KMS-11 (cell line): ENCODE measurements at regions not wholly inside any gene's neighbourhood (a gene's known extent, or its start where the extent isn't known, plus 50 kb on each side); places are given as distances from the start of the nearest gene placed in this dataset.

Experiments
- H2AFZ ChIP-seq: fragments of 200-600 bp; sonication (generic); 2 replicates; pipeline ENCODE4 v1.6.1; 2016; ENCODE audit warnings: antibody characterized with exemption, mixed run types, low read depth
- H3K27ac ChIP-seq: fragments of 200-600 bp; sonication (generic); 2 replicates; pipeline ENCODE4 v1.6.1; 2016; ENCODE audit warnings: mild to moderate bottlenecking, mixed run types
- H3K27me3 ChIP-seq: fragments of 200-600 bp; sonication (generic); 2 replicates; pipeline ENCODE4 v1.6.1; 2017; ENCODE audit warnings: mild to moderate bottlenecking, low read depth, mixed run types, moderate library complexity; ENCODE audit not compliant: insufficient read depth
- H3K36me3 ChIP-seq: fragments of 200-600 bp; sonication (generic); 2 replicates; pipeline ENCODE4 v1.6.1; 2017; ENCODE audit warnings: mild to moderate bottlenecking, mixed run types; ENCODE audit not compliant: insufficient read depth
- H3K4me1 ChIP-seq: fragments of 200-600 bp; sonication (generic); 2 replicates; pipeline ENCODE4 v1.6.1; 2016; ENCODE audit warnings: mild to moderate bottlenecking, low read depth, mixed run types; ENCODE audit not compliant: poor library complexity, severe bottlenecking
- H3K4me2 ChIP-seq: fragments of 200-600 bp; sonication (generic); 2 replicates; pipeline ENCODE4 v1.7.0; 2016; ENCODE audit warnings: mild to moderate bottlenecking, mixed run types
- H3K4me3 ChIP-seq: fragments of 200-600 bp; sonication (generic); IDR thresholded peaks from 2 replicates; pipeline ENCODE4 v1.6.1; 2017; ENCODE audit warnings: low read depth, low read length, mixed read lengths; ENCODE audit not compliant: insufficient read depth
- H3K79me2 ChIP-seq: fragments of 200-600 bp; sonication (generic); 2 replicates; pipeline ENCODE4 v1.6.1; 2016; ENCODE audit warnings: low read depth, mixed run types; ENCODE audit not compliant: insufficient read depth
- H3K9ac ChIP-seq: fragments of 200-600 bp; sonication (generic); 2 replicates; pipeline ENCODE4 v1.6.1; 2016; ENCODE audit warnings: mild to moderate bottlenecking, mixed run types
- H4K20me1 ChIP-seq: fragments of 200-600 bp; sonication (generic); 2 replicates; pipeline ENCODE4 v1.6.1; 2016; ENCODE audit warnings: mild to moderate bottlenecking, mixed run types; ENCODE audit not compliant: insufficient read depth
- CTCF ChIP-seq: fragments of 200-600 bp; sonication (generic); conservative IDR thresholded peaks from 2 replicates; pipeline ENCODE4 v1.6.1; 2017; ENCODE audit warnings: low read depth, mild to moderate bottlenecking, antibody characterized with exemption, low read length, moderate library complexity, mixed read lengths

GRCh38 chr2:16166327-16166981 is 226.1 kb downstream of the MYCN start:
- H3K4me1 ChIP-seq: no peaks in the 10 kb centered on the region
- no peak overlapping the region for H3K27ac ChIP-seq
- H3K79me2 ChIP-seq: no peaks in the 10 kb centered on the region
- no peak overlapping the region for H3K4me3 ChIP-seq
- H3K36me3 ChIP-seq: no peaks in the 10 kb centered on the region
- no peak for TF ChIP-seq CTCF
- H3K4me2 ChIP-seq: no peak overlapping the region
- no peak overlapping the region for H3K9ac ChIP-seq
- H3K27me3 ChIP-seq: no peaks in the 10 kb centered on the region
- no peak overlapping the region for H2AFZ ChIP-seq
- no peaks in the 10 kb centered on the region for H4K20me1 ChIP-seq

- no peaks in the 10 kb centered on the region for H3K79me2 ChIP-seq
- H2AFZ ChIP-seq: no peak overlapping the region
- H3K27ac ChIP-seq: no peak overlapping the region
- H3K4me1 ChIP-seq: no peaks in the 10 kb centered on the region
- no peak overlapping the region for H3K4me3 ChIP-seq
- TF ChIP-seq CTCF: no peak
- H3K36me3 ChIP-seq: no peaks in the 10 kb centered on the region
- no peak overlapping the region for H3K9ac ChIP-seq
- H3K4me2 ChIP-seq: no peak overlapping the region
- H4K20me1 ChIP-seq: no peaks in the 10 kb centered on the region
- H3K27me3 ChIP-seq: no peaks in the 10 kb centered on the region
These were observed 225.4 kb downstream of the MYCN start for GRCh38 chr2:16165518-16166326.

DNA sequence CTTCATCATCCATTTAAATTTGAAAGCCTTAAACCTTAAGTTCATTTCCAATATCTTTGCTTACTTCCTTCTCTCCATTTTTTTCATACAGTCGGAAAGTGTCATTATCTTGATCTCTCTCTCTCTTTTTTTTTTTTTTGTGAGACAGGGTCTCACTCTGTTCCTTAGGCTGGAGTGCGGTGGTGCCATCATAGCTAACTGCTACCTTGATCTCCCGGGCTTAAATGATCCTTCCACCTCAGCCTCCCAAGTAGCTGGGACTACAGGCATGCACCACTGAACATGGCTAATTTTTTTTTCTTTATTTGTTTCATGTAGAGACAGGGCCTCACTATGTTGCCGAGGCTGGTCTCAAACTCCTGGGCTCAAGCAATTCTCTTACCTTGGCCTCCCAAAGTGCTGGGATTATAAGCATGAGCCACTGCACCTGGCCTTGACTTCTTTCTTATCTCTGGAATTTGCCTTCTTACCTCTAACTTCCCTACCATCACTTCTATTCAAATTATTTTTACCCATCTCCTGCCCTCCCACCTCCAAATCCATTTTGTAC is 222.2 kb downstream of the MYCN start:
- no peak overlapping the region for H3K4me2 ChIP-seq
- no peak for TF ChIP-seq CTCF
- no peak overlapping the region for H3K27ac ChIP-seq
- no peaks in the 10 kb centered on the region for H3K79me2 ChIP-seq
- no peak overlapping the region for H3K4me3 ChIP-seq
- no peaks in the 10 kb centered on the region for H3K36me3 ChIP-seq
- H3K4me1 ChIP-seq: no peaks in the 10 kb centered on the region
- H4K20me1 ChIP-seq: no peaks in the 10 kb centered on the region
- H3K9ac ChIP-seq: no peak overlapping the region
- H2AFZ ChIP-seq: no peak overlapping the region
- no peaks in the 10 kb centered on the region for H3K27me3 ChIP-seq

DNA sequence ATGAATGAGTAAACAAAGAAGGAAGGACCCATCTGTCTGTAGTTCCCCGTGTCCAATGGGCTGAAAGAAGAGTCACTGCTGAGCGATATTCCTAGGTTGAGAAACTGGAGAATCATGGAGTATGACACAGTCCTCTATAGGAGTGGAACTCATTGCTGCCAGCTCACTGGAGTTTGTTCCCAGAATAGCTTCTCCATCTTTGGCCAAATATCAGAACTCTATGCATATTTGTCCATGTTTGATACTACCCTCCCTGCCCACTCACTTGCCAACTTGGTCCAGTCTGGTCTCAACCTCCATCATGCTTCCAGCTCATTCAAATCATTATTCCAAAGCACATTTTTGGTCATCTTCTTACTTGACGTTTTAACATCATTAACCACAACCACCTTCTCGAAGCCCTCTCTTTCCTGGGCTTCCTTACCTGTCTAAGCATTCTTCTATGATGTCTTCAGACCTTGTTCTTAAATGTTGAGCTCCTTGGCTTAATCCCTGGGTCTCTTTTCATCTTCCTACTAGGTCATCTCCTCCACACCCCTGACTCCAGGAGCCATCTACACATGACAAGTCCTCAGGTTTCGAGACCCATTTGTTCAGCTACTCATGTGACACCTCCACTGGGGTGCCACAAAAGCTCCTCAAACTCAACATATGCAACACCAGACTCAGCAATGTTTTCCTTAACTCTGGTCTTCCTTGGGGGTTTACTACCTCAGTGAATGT is 221.6 kb downstream of the MYCN start:
- no peaks in the 10 kb centered on the region for H3K27me3 ChIP-seq
- H3K4me3 ChIP-seq: no peak overlapping the region
- no peak overlapping the region for H3K27ac ChIP-seq
- no peaks in the 10 kb centered on the region for H3K36me3 ChIP-seq
- no peaks in the 10 kb centered on the region for H3K79me2 ChIP-seq
- TF ChIP-seq CTCF: no peak
- no peak overlapping the region for H3K4me2 ChIP-seq
- H2AFZ ChIP-seq: no peak overlapping the region
- H3K9ac ChIP-seq: no peak overlapping the region
- no peaks in the 10 kb centered on the region for H4K20me1 ChIP-seq
- H3K4me1 ChIP-seq: no peaks in the 10 kb centered on the region
